ENCODE measurements at regions not wholly inside any gene's neighbourhood (a gene's known extent, or its start where the extent isn't known, plus 50 kb on each side); places are given as distances from the start of the nearest gene placed in this dataset.

DNA sequence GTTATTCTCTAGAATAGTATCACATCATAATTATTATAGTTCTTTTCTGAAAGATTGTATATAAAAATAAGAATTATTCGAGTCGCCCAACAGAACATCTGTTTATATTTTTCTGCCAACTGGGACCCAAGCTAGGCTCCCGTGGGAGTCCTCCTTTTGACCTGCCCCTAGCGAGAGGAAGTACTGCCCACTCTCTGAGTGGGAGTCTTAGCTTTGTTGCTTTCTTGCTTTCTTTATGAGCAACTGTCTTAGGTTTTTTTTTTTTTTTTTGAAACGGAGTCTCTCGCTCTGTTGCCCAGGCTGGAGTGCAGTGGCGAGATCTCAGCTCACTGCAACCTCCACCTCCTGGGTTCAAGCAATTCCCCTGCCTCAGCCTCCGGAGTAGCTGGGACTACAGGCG lies 202.0 kb upstream of the ZNF184 start:
- Histone ChIP-seq H3K27ac (no peak overlapping the region), H3K27me3 (peaks cover 0 to 39% of the 10 kb centered on the region in 2 donors), H3K4me3 (no peak overlapping the region), H3K4me1 (no peaks in the 10 kb centered on the region), H3K9me3 (no peaks in the 10 kb centered on the region), H3K36me3 (no peaks in the 10 kb centered on the region)
- no peak for TF ChIP-seq POLR2A (IDR thresholded peaks at IDR 0.05)
- TF ChIP-seq, protein P1, sequence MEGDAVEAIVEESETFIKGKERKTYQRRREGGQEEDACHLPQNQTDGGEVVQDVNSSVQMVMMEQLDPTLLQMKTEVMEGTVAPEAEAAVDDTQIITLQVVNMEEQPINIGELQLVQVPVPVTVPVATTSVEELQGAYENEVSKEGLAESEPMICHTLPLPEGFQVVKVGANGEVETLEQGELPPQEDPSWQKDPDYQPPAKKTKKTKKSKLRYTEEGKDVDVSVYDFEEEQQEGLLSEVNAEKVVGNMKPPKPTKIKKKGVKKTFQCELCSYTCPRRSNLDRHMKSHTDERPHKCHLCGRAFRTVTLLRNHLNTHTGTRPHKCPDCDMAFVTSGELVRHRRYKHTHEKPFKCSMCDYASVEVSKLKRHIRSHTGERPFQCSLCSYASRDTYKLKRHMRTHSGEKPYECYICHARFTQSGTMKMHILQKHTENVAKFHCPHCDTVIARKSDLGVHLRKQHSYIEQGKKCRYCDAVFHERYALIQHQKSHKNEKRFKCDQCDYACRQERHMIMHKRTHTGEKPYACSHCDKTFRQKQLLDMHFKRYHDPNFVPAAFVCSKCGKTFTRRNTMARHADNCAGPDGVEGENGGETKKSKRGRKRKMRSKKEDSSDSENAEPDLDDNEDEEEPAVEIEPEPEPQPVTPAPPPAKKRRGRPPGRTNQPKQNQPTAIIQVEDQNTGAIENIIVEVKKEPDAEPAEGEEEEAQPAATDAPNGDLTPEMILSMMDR (IDR thresholded peaks at IDR 0.05) = no peak
- no peak for DNase-seq
- intact Hi-C loops (cut with DNase I; ENCODE audit: low total_unique reads) = no loop called here

DNA sequence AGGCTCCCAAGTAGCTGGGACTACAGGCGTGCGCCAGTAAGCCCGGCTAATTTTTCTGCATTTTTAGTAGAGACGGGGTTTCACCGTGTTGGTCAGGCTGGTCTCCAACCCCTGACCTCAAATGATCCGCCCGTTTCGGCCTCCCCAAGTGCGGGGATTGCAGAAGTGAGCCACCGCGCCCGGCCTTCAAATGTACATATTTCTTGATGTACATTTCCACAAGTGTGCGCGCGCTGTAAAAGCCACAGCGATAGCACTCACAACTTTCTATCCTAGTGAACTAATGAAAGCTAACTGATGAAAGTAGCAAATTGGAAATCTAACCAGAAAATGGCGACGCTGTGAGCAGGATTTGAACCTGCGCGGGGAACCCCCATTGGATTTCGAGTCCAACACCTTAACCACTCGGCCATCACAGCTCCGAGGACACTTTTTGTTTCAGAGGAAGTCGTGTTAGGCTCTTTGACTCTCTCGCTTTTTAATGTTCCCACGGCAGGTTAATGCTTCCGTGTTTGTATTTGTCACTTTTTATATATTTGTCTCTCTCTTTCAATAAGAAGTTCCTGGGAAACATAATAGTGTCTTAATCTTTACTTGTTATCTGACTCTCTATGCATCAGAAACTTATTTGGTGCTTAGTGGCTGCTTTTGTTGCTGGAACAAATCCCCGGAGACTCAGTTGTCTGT lies 199.4 kb upstream of the ZNF184 start:
- no peak for DNase-seq
- H3K4me3 ChIP-seq = peak overlapping the region in 1 of 2 donors; percentile 26

DNA sequence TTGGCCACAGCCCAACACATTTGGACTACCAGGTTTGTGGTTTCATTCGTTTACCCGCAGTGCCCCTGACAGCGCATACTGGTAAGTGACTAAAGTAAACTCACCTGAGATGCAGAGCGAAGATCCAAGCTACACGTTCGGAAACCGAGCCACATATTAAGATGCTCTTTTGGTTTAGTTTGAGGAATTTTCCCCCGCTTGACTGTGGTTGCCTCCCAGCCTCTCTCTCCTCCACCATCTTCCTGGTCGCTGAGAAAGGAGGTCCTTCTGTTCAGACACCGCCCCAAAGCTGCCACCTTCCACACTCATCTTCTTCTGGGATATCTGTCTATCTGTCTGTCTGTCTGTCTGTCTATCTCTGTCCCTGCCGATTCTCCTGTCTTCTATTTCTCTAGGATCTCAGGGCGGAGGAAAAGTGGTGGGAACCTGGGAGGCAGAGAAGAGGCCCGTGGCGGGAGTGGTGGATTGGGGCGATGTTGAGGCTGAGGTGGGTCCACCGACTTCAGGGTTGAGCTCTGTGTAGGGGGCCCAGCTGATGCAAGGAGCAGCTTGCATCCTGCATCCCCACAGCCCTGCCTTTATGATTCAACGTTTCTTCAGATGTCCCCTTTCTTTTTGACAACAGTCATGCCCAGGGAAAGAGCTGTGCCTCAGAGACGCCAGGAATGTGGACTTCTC lies 196.9 kb upstream of the ZNF184 start:
- no peak for DNase-seq
- no peaks in the 10 kb centered on the region for H3K4me1 ChIP-seq
- H3K27ac ChIP-seq = no peak overlapping the region
- peak overlapping the region in 1 of 2 donors; percentile 36 for H3K4me3 ChIP-seq
- no peaks in the 10 kb centered on the region for H3K36me3 ChIP-seq
- H3K27me3 ChIP-seq = peaks cover 0 to 67% of the 10 kb centered on the region in 2 donors
- no peaks in the 10 kb centered on the region for H3K9me3 ChIP-seq
- intact Hi-C loops (cut with DNase I; ENCODE audit: low total_unique reads) = no loop called here
- no peak for TF ChIP-seq POLR2A (IDR thresholded peaks at IDR 0.05)
- TF ChIP-seq, protein P1 (IDR thresholded peaks at IDR 0.05) = no peak

More for the DNA sequence above, 199.4 kb upstream of the ZNF184 start:
- Histone ChIP-seq H3K9me3 (no peaks in the 10 kb centered on the region), H3K4me1 (no peaks in the 10 kb centered on the region), H3K27ac (no peak overlapping the region), H3K36me3 (no peaks in the 10 kb centered on the region), H3K27me3 (peaks cover 0 to 49% of the 10 kb centered on the region in 2 donors)
- intact Hi-C loops (cut with DNase I; ENCODE audit: low total_unique reads) = no loop called here
- TF ChIP-seq, protein P1 (IDR thresholded peaks at IDR 0.05) = no peak
- TF ChIP-seq POLR2A (IDR thresholded peaks at IDR 0.05) = no peak

DNA sequence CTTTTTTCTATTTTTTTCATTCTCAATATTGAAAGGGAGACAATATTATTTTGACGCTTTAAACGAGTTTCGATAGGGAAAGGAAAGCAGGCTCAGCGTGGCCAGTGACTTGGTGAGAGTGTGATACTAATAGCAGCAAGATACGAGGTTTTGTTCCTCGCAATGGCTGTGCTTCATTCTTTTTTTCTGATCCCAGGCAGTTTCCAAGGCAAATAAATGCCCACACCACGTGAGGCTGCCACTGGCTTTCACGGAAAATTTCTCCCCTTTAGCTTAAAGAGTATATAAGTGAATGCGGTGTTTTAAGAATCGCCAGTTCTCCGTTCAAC lies 196.4 kb upstream of the ZNF184 start:
- no peak for TF ChIP-seq POLR2A (IDR thresholded peaks at IDR 0.05)
- TF ChIP-seq, protein P1 (IDR thresholded peaks at IDR 0.05) = no peak
- Histone ChIP-seq H3K4me1 (no peaks in the 10 kb centered on the region), H3K27me3 (peaks cover 0 to 67% of the 10 kb centered on the region in 2 donors), H3K27ac (peak overlapping the region in 1 of 2 donors; percentile 27), H3K36me3 (no peaks in the 10 kb centered on the region), H3K9me3 (no peaks in the 10 kb centered on the region), H3K4me3 (peak overlapping the region in 1 of 2 donors; percentile 36)
- no peak for DNase-seq
- intact Hi-C loops (cut with DNase I; ENCODE audit: low total_unique reads) = no loop called here

Measured in uterus (tissue), 3 donors.